K562 (cell line): ENCODE measurements at regions not wholly inside any gene's neighbourhood (a gene's known extent, or its start where the extent isn't known, plus 50 kb on each side); places are given as distances from the start of the nearest gene placed in this dataset.

Experiments used
- ATAC-seq: fragments of 200-7000 bp; cut with Tn5 transposase; 3 replicates; pipeline ENCODE4 v1.9.1; 2020; ENCODE audit warnings: moderate library complexity
- BruUV-seq: library from RNA; stranded (reverse); fragments of 400-500 nt; replicated peaks from 2 replicates; lab custom pipeline; 2021; lab: Mats Ljungman, UMichigan
- CTCF ChIA-PET: fragments of 300-600 bp; formaldehyde crosslinking; extraction: SDS; loops from one replicate; lab custom pipeline; 2021; ENCODE audit warnings: low intra/inter-chr PET ratio; lab: Yijun Ruan, JAX
- POLR2A ChIA-PET: fragments of 300-600, 350-650 bp; sonication (Branson Sonifier 250); formaldehyde crosslinking; extraction: SDS; loops from one replicate; lab custom pipeline; 2021; ENCODE audit warnings: antibody characterized with exemption, inconsistent platforms; lab: Yijun Ruan, JAX
- DNase-seq, 4 experiments: peaks; one replicate each; pipeline versions ENCODE4 v3.0.0 to v3.0.0-alpha.2; 2011 to 2018; ENCODE audit warnings: low spot score in 3 of 4, mixed read lengths in 3 of 4; ENCODE audit errors: extremely low read depth in 1 of 4
- FAIRE-seq: peaks from 2 replicates; lab custom pipeline; 2011; peaks lifted over from hg19 to GRCh38; lab: Jason Lieb, UNC
- H2AFZ ChIP-seq: 2 replicates; pipeline ENCODE4 v1.6.0; 2011; ENCODE audit warnings: low read depth, low read length, control low read depth, inconsistent platforms
- H3K27ac ChIP-seq: fragments of 200-600 bp; 3 replicates; pipeline ENCODE4 v1.8.0; 2011; ENCODE audit warnings: low read depth, mild to moderate bottlenecking, control low read depth, inconsistent platforms, low read length, moderate library complexity, mixed read lengths; ENCODE audit errors: extremely low read depth
- H3K27me3 ChIP-seq, 2 experiments: fragments of 300-600 bp in 1 of 2; 2 replicates in 1 of 2; 3 replicates in 1 of 2; pipeline versions ENCODE4 v1.6.0 to v1.8.0; 2011; ENCODE audit warnings: inconsistent platforms in 2 of 2, low read length in 2 of 2, mild to moderate bottlenecking in 1 of 2, mixed read lengths in 1 of 2, moderate library complexity in 1 of 2; ENCODE audit not compliant: control insufficient read depth in 2 of 2, insufficient read depth in 2 of 2
- H3K36me3 ChIP-seq: fragments of 300-600 bp; 3 replicates; pipeline ENCODE4 v1.8.0; 2011; ENCODE audit warnings: mild to moderate bottlenecking, low read length, inconsistent platforms; ENCODE audit not compliant: control insufficient read depth, insufficient read depth
- H3K4me1 ChIP-seq, 2 experiments: fragments of 200-600 bp in 1 of 2; replicated peaks in 1 of 2; 2 replicates in 1 of 2; 3 replicates in 1 of 2; pipeline versions ENCODE4 v1.5.1 to v1.8.0; 2011; ENCODE audit warnings: inconsistent platforms in 2 of 2, low read length in 2 of 2, mild to moderate bottlenecking in 1 of 2, mixed read lengths in 1 of 2, moderate library complexity in 1 of 2; ENCODE audit not compliant: control insufficient read depth in 2 of 2, insufficient read depth in 2 of 2
- H3K4me2 ChIP-seq: 2 replicates; pipeline ENCODE4 v1.6.1; 2011; ENCODE audit warnings: low read length, control low read depth, inconsistent platforms, mixed read lengths; ENCODE audit not compliant: insufficient read depth
- H3K4me3 ChIP-seq: fragments of 200-600 bp; sonication (generic), shearing (Covaris generic); 2 replicates; pipeline ENCODE4 v1.5.1; 2016; ENCODE audit warnings: control low read depth, inconsistent platforms
- H3K79me2 ChIP-seq: fragments of 200-600 bp; 3 replicates; pipeline ENCODE4 v1.8.0; 2011; ENCODE audit warnings: low read length, inconsistent platforms; ENCODE audit not compliant: control insufficient read depth, insufficient read depth
- H3K9ac ChIP-seq, 2 experiments: 2 replicates each; pipeline versions ENCODE4 v1.6.0 to v1.6.1; 2011; ENCODE audit warnings: low read depth in 2 of 2, low read length in 2 of 2, control low read depth in 1 of 2, inconsistent platforms in 1 of 2, mild to moderate bottlenecking in 1 of 2, mixed read lengths in 1 of 2; ENCODE audit not compliant: insufficient read depth in 1 of 2
- H3K9me1 ChIP-seq: one replicate; pipeline ENCODE4 v1.6.0; 2011; ENCODE audit warnings: inconsistent platforms, mild to moderate bottlenecking, low read length, moderate library complexity; ENCODE audit not compliant: control insufficient read depth, insufficient read depth
- H3K9me3 ChIP-seq: replicated peaks from 2 replicates; pipeline ENCODE4 v1.5.1; 2011; ENCODE audit warnings: low read depth, low read length, inconsistent platforms; ENCODE audit not compliant: control insufficient read depth, insufficient read depth
- H4K20me1 ChIP-seq: replicated peaks from 2 replicates; pipeline ENCODE4 v1.6.1; 2011; ENCODE audit warnings: low read length, inconsistent platforms, mixed read lengths; ENCODE audit not compliant: control insufficient read depth, insufficient read depth
- CBX2 ChIP-seq: fragments of 200-600 bp; sonication (generic); IDR thresholded peaks from one replicate; pipeline ENCODE4 v1.6.1; 2012; ENCODE audit warnings: mild to moderate bottlenecking, low read length, inconsistent platforms; ENCODE audit not compliant: insufficient read depth, poor library complexity, severe bottlenecking
- HNRNPLL ChIP-seq: fragments of 200-400 bp; formaldehyde crosslinking; IDR thresholded peaks from 2 replicates; pipeline ENCODE4 v1.6.1; 2017; ENCODE audit warnings: low read length, low read depth, mild to moderate bottlenecking; ENCODE audit not compliant: poor library complexity, severe bottlenecking
- MYNN ChIP-seq, 2 experiments: sonication (generic); formaldehyde crosslinking in 1 of 2; IDR thresholded peaks; 2 replicates each; pipeline versions ENCODE4 v1.5.0 to v1.6.1; 2016 to 2020; ENCODE audit warnings: antibody characterized with exemption in 1 of 2, missing genetic modification reagents in 1 of 2
- NFE2 ChIP-seq: IDR thresholded peaks from 2 replicates; pipeline ENCODE4 v1.6.1; 2014; ENCODE audit warnings: antibody characterized with exemption, low read depth
- RAD21 ChIP-seq, 2 experiments: fragments of 250-450 bp in 1 of 2; fragments of 450-650 bp in 1 of 2; sonication (Bioruptor Pico) in 1 of 2; formaldehyde crosslinking in 1 of 2; IDR thresholded peaks in 1 of 2; conservative IDR thresholded peaks in 1 of 2; 2 replicates each; pipeline versions ENCODE4 v1.4.0 to v1.8.0; 2020 to 2022; ENCODE audit warnings: mild to moderate bottlenecking in 2 of 2, moderate library complexity in 1 of 2
- RAD51 ChIP-seq: fragments of 450-650 bp; IDR thresholded peaks from 2 replicates; pipeline ENCODE4 v1.7.1; 2016; ENCODE audit warnings: low read depth, mild to moderate bottlenecking, borderline replicate concordance
- RUNX1 ChIP-seq: sonication (generic); IDR thresholded peaks from 2 replicates; pipeline ENCODE4 v1.6.1; 2016; ENCODE audit warnings: antibody characterized with exemption, low read depth
- TCF15 ChIP-seq: fragments of 250-450 bp; sonication (Bioruptor Pico); IDR thresholded peaks from 2 replicates; pipeline ENCODE4 v1.8.0; 2022; ENCODE audit warnings: moderate library complexity, mild to moderate bottlenecking, inconsistent platforms
- ZBED1 ChIP-seq: IDR thresholded peaks from 2 replicates; pipeline ENCODE4 v1.6.1; 2014
- WGBS: fragments of 100-300 bp; shearing (Covaris generic); methylation state at CpG from one replicate; pipeline ENCODE4 v1.1.6; 2016; ENCODE audit warnings: low coverage, mixed read lengths; ENCODE audit not compliant: insufficient coverage; ENCODE audit errors: missing lambda C conversion rate; 5-methylcytosine and 5-hydroxymethylcytosine counted together
- in situ Hi-C: fragments of 300-500 bp; cut with MboI; formaldehyde crosslinking; loops from 4 replicates; pipeline ENCODE4 v1.15.0; 2018; ENCODE audit warnings: inconsistent platforms, mixed read lengths
- intact Hi-C: fragments of 100-400 bp; cut with micrococcal nuclease; formaldehyde crosslinking; loops from 2 replicates; pipeline ENCODE4 v1.14.2; 2022
- TF ChIP-seq, protein P1 (sequence below): sonication (generic); formaldehyde crosslinking; IDR thresholded peaks from 2 replicates; pipeline ENCODE4 v1.8.1; 2023; ENCODE audit warnings: mild to moderate bottlenecking, missing genetic modification reagents
- TF ChIP-seq, protein P2 (sequence below): fragments of 250-450 bp; sonication (Bioruptor Pico); IDR thresholded peaks from 2 replicates; pipeline ENCODE4 v1.8.0; 2021; ENCODE audit warnings: mild to moderate bottlenecking, moderate library complexity
- TF ChIP-seq, protein P3 (sequence below), 2 experiments: fragments of 450-650 bp in 1 of 2; sonication (generic) in 1 of 2; formaldehyde crosslinking; conservative IDR thresholded peaks; 2 replicates each; pipeline versions ENCODE4 v1.4.0 to v1.8.1; 2020 to 2022; ENCODE audit warnings: mild to moderate bottlenecking in 1 of 2, missing genetic modification reagents in 1 of 2
- TF ChIP-seq, protein P4 (sequence below): sonication (generic); formaldehyde crosslinking; IDR thresholded peaks from 2 replicates; pipeline ENCODE4 v1.8.1; 2023; ENCODE audit warnings: mild to moderate bottlenecking, missing genetic modification reagents

DNA sequence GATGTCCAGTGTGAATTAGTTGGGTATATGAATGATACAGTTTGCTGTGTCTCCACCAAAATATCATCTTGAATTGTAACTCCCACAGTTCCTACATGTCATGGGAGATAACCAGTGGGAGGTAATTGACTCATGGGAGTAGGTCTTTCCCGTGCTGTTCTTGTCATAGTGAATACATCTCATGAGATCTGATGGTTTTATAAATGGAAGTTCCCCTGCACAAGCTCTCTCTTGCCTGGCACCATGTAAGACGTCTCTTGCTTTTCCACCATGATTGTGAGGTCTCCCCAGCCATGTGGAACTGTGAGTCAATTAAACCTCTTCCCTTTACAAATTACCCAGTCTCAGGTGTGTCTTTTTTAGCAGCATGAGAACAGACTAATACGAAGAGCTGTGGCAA lies 223.0 kb downstream of the AJAP1 start (continued):
- TF ChIP-seq, protein P1, sequence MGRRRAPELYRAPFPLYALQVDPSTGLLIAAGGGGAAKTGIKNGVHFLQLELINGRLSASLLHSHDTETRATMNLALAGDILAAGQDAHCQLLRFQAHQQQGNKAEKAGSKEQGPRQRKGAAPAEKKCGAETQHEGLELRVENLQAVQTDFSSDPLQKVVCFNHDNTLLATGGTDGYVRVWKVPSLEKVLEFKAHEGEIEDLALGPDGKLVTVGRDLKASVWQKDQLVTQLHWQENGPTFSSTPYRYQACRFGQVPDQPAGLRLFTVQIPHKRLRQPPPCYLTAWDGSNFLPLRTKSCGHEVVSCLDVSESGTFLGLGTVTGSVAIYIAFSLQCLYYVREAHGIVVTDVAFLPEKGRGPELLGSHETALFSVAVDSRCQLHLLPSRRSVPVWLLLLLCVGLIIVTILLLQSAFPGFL (CRISPR knock-in tag): no peak
- TF ChIP-seq MYNN (IDR thresholded peaks at IDR 0.05) (no peak), MYNN (CRISPR knock-in tag; IDR thresholded peaks at IDR 0.05) (no peak), NFE2 (no peak), RAD21 (CRISPR knock-in tag; conservative IDR thresholded peaks at IDR 0.05 in 1 of 2, IDR thresholded peaks at IDR 0.05 in 1 of 2) (no peak), RAD51 (no peak), HNRNPLL (no peak)

DNA sequence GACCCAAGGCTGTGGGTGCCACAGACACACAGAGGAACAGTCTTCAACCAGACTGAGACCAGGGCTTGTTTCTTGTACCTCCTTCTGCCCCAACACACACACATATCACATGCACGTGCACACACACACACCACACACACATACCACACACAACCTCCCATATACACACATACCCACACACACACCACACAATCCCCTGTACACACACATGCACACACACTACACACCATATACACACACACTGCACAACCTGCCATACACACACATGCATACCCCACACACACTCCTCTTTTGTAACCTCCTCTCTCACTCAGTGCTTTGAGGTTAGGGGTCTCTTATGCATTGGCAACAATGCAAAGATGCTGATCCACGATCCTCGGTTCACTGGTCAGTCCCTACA lies 217.0 kb downstream of the AJAP1 start:
- DNase-seq (no peak), ATAC-seq (no peak), FAIRE-seq (no peak)
- Histone ChIP-seq H3K4me2 (no peak overlapping the region), H3K36me3 (no peaks in the 10 kb centered on the region), H3K9ac (no peak overlapping the region), H3K27ac (no peak overlapping the region), H2AFZ (no peak overlapping the region), H3K27me3 (no peaks in the 10 kb centered on the region), H3K4me1 (no peaks in the 10 kb centered on the region), H4K20me1 (no peaks in the 10 kb centered on the region), H3K4me3 (no peak overlapping the region), H3K79me2 (no peaks in the 10 kb centered on the region), H3K9me3 (no peaks in the 10 kb centered on the region), H3K9me1 (no peaks in the 10 kb centered on the region)
- WGBS: 0% methylated on average over 3 of the region's 3 CpGs
- intact Hi-C loops: no loop called here
- ChIA-PET POLR2A (no interaction called here), CTCF (no interaction called here)
- TF ChIP-seq TCF15 (CRISPR knock-in tag) (no peak), RUNX1 (no peak), ZBED1 (no peak), CBX2 (no peak)
- TF ChIP-seq, protein P2, sequence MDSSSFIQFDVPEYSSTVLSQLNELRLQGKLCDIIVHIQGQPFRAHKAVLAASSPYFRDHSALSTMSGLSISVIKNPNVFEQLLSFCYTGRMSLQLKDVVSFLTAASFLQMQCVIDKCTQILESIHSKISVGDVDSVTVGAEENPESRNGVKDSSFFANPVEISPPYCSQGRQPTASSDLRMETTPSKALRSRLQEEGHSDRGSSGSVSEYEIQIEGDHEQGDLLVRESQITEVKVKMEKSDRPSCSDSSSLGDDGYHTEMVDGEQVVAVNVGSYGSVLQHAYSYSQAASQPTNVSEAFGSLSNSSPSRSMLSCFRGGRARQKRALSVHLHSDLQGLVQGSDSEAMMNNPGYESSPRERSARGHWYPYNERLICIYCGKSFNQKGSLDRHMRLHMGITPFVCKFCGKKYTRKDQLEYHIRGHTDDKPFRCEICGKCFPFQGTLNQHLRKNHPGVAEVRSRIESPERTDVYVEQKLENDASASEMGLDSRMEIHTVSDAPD (CRISPR knock-in tag): no peak
- TF ChIP-seq, protein P3, sequence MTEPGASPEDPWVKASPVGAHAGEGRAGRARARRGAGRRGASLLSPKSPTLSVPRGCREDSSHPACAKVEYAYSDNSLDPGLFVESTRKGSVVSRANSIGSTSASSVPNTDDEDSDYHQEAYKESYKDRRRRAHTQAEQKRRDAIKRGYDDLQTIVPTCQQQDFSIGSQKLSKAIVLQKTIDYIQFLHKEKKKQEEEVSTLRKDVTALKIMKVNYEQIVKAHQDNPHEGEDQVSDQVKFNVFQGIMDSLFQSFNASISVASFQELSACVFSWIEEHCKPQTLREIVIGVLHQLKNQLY (CRISPR knock-in tag; conservative IDR thresholded peaks at IDR 0.05): no peak
- TF ChIP-seq, protein P4, sequence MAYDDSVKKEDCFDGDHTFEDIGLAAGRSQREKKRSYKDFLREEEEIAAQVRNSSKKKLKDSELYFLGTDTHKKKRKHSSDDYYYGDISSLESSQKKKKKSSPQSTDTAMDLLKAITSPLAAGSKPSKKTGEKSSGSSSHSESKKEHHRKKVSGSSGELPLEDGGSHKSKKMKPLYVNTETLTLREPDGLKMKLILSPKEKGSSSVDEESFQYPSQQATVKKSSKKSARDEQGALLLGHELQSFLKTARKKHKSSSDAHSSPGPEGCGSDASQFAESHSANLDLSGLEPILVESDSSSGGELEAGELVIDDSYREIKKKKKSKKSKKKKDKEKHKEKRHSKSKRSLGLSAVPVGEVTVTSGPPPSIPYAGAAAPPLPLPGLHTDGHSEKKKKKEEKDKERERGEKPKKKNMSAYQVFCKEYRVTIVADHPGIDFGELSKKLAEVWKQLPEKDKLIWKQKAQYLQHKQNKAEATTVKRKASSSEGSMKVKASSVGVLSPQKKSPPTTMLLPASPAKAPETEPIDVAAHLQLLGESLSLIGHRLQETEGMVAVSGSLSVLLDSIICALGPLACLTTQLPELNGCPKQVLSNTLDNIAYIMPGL (CRISPR knock-in tag): no peak
- no TSS peak for BruUV-seq
- in situ Hi-C loops: no loop called here
